SK-N-SH (cell line): ENCODE measurements at regions not wholly inside any gene's neighbourhood (a gene's known extent, or its start where the extent isn't known, plus 50 kb on each side); places are given as distances from the start of the nearest gene placed in this dataset.

Experiments
- CTCF ChIA-PET: fragments of 300-600, 350-600 bp; formaldehyde crosslinking; extraction: SDS; loops from one replicate; lab custom pipeline; 2021; lab: Yijun Ruan, JAX
- POLR2A ChIA-PET: fragments of 350-600 bp; sonication (Branson Sonifier 250); formaldehyde crosslinking; extraction: SDS; loops from one replicate; lab custom pipeline; 2020; ENCODE audit warnings: antibody characterized with exemption, inconsistent platforms; lab: Yijun Ruan, JAX
- DNase-seq: peaks from one replicate; pipeline ENCODE4 v3.0.0; 2012
- H2AFZ ChIP-seq: fragments of 200-600 bp; sonication (generic); 2 replicates; pipeline ENCODE4 v1.8.1; 2016; ENCODE audit warnings: antibody characterized with exemption, mild to moderate bottlenecking, low read depth
- H3F3A ChIP-seq: fragments of 200-600 bp; sonication (generic); replicated peaks from 2 replicates; pipeline ENCODE3; 2016; ENCODE audit warnings: antibody characterized with exemption, mild to moderate bottlenecking; ENCODE audit not compliant: insufficient read depth
- H3K27ac ChIP-seq, 2 experiments: fragments of 200-500 bp in 1 of 2; fragments of 200-600 bp in 1 of 2; sonication (Bioruptor generic) in 1 of 2; sonication (generic), shearing (Covaris generic) in 1 of 2; 2 replicates each; pipeline versions ENCODE4 v1.5.1 to v1.6.1; 2014 to 2016; ENCODE audit warnings: low read depth in 2 of 2, inconsistent platforms in 1 of 2, low read length in 1 of 2, mild to moderate bottlenecking in 1 of 2, mixed read lengths in 1 of 2
- H3K27me3 ChIP-seq: fragments of 200-600 bp; sonication (generic), shearing (Covaris generic); 2 replicates; pipeline ENCODE4 v1.6.1; 2016; ENCODE audit warnings: mixed run types; ENCODE audit not compliant: insufficient read depth
- H3K36me3 ChIP-seq, 2 experiments: fragments of 200-500 bp in 1 of 2; fragments of 200-600 bp in 1 of 2; sonication (Bioruptor generic) in 1 of 2; sonication (generic) in 1 of 2; replicated peaks in 1 of 2; 2 replicates each; pipeline versions ENCODE3 to v1.5.1; 2014 to 2016; ENCODE audit warnings: low read length in 1 of 2, mild to moderate bottlenecking in 1 of 2; ENCODE audit not compliant: insufficient read depth in 2 of 2, control insufficient read depth in 1 of 2
- H3K4me1 ChIP-seq, 2 experiments: fragments of 200-500 bp in 1 of 2; fragments of 200-600 bp in 1 of 2; sonication (Bioruptor generic) in 1 of 2; sonication (generic), shearing (Covaris generic) in 1 of 2; 2 replicates each; pipeline versions ENCODE4 v1.5.1 to v1.6.1; 2014 to 2016; ENCODE audit warnings: low read depth in 1 of 2, low read length in 1 of 2, mixed run types in 1 of 2; ENCODE audit not compliant: insufficient read depth in 2 of 2, control insufficient read depth in 1 of 2
- H3K4me2 ChIP-seq: fragments of 200-600 bp; sonication (generic), shearing (Covaris generic); 2 replicates; pipeline ENCODE4 v1.6.1; 2017; ENCODE audit warnings: mixed run types
- H3K4me3 ChIP-seq, 2 experiments: fragments of 200-500 bp in 1 of 2; fragments of 200-600 bp in 1 of 2; sonication (Bioruptor generic) in 1 of 2; sonication (generic), shearing (Covaris generic) in 1 of 2; 2 replicates each; pipeline versions ENCODE4 v1.5.1 to v1.8.1; 2014 to 2016; ENCODE audit warnings: low read depth in 2 of 2, inconsistent platforms in 1 of 2, low read length in 1 of 2, mild to moderate bottlenecking in 1 of 2, mixed read lengths in 1 of 2, moderate library complexity in 1 of 2
- H3K79me2 ChIP-seq: fragments of 200-600 bp; sonication (generic); 2 replicates; pipeline ENCODE4 v1.8.1; 2017; ENCODE audit warnings: mild to moderate bottlenecking; ENCODE audit not compliant: insufficient read depth
- H3K9ac ChIP-seq: fragments of 200-600 bp; sonication (generic); 2 replicates; pipeline ENCODE4 v1.6.1; 2017; ENCODE audit warnings: mixed run types
- H3K9me2 ChIP-seq: fragments of 200-600 bp; sonication (generic); 2 replicates; pipeline ENCODE4 v1.6.1; 2017; ENCODE audit warnings: mixed run types
- H3K9me3 ChIP-seq: fragments of 200-600 bp; sonication (generic); 2 replicates; pipeline ENCODE4 v1.6.1; 2017; ENCODE audit warnings: mixed run types, mild to moderate bottlenecking, moderate library complexity
- H4K20me1 ChIP-seq: fragments of 200-600 bp; sonication (generic); 2 replicates; pipeline ENCODE4 v1.6.1; 2017; ENCODE audit warnings: mild to moderate bottlenecking, mixed run types; ENCODE audit not compliant: insufficient read depth
- CHD2 ChIP-seq: fragments of 150-350 bp; IDR thresholded peaks from 2 replicates; pipeline ENCODE4 v1.6.1; 2018; ENCODE audit warnings: low read length; ENCODE audit not compliant: partially characterized antibody
- EZH2phosphoT487 ChIP-seq: fragments of 200-600 bp; sonication (generic); IDR thresholded peaks from 2 replicates; pipeline ENCODE4 v1.6.1; 2017; ENCODE audit warnings: low read depth, mixed run types, mild to moderate bottlenecking, antibody characterized with exemption, moderate library complexity, borderline replicate concordance
- FOXJ3 ChIP-seq: sonication (generic); formaldehyde crosslinking; IDR thresholded peaks from 2 replicates; pipeline ENCODE4 v1.5.1; 2020; ENCODE audit warnings: mild to moderate bottlenecking, missing genetic modification reagents
- FOXM1 ChIP-seq: IDR thresholded peaks from 2 replicates; pipeline ENCODE4 v1.4.0; 2012; ENCODE audit warnings: low read depth, mild to moderate bottlenecking
- GABPA ChIP-seq: IDR thresholded peaks from 2 replicates; pipeline ENCODE4 v1.4.0; 2012; ENCODE audit warnings: low read depth, mild to moderate bottlenecking
- GATA2 ChIP-seq: sonication (generic); formaldehyde crosslinking; IDR thresholded peaks from 2 replicates; pipeline ENCODE4 v1.5.0; 2020; ENCODE audit warnings: mild to moderate bottlenecking, missing genetic modification reagents
- MEF2A ChIP-seq: IDR thresholded peaks from 2 replicates; pipeline ENCODE4 v1.4.0; 2012; ENCODE audit warnings: low read depth, borderline replicate concordance
- MXI1 ChIP-seq: IDR thresholded peaks from 2 replicates; pipeline ENCODE4 v1.6.1; 2012; ENCODE audit warnings: mild to moderate bottlenecking, low read depth, low read length, improper control_type of control experiment
- NFIC ChIP-seq: IDR thresholded peaks from 2 replicates; pipeline ENCODE4 v1.4.0; 2012; ENCODE audit warnings: borderline replicate concordance
- POLR2AphosphoS5 ChIP-seq: IDR thresholded peaks from 2 replicates; pipeline ENCODE4 v1.6.1; 2012; ENCODE audit warnings: low read depth, low read length
- RAD21 ChIP-seq: IDR thresholded peaks from 2 replicates; pipeline ENCODE4 v1.6.1; 2012; ENCODE audit warnings: mild to moderate bottlenecking, low read length
- RCOR1 ChIP-seq: fragments of 150-350 bp; IDR thresholded peaks from 2 replicates; pipeline ENCODE4 v1.6.1; 2017; ENCODE audit warnings: antibody characterized with exemption, low read length
- RFX5 ChIP-seq: IDR thresholded peaks from 2 replicates; pipeline ENCODE4 v1.6.1; 2012; ENCODE audit warnings: mild to moderate bottlenecking, improper control_type of control experiment, low read length
- RXRA ChIP-seq: IDR thresholded peaks from 2 replicates; pipeline ENCODE4 v1.4.0; 2012; ENCODE audit warnings: low read depth, mild to moderate bottlenecking, borderline replicate concordance
- SIN3A ChIP-seq: IDR thresholded peaks from 2 replicates; pipeline ENCODE4 v1.6.1; 2012; ENCODE audit warnings: low read depth, mild to moderate bottlenecking, low read length, moderate library complexity, borderline replicate concordance
- SMC3 ChIP-seq: IDR thresholded peaks from 2 replicates; pipeline ENCODE4 v1.6.1; 2012; ENCODE audit warnings: low read depth, low read length, improper control_type of control experiment
- TAF1 ChIP-seq: IDR thresholded peaks from 2 replicates; pipeline ENCODE4 v1.6.1; 2012; ENCODE audit warnings: low read depth, mild to moderate bottlenecking, low read length, moderate library complexity, borderline replicate concordance
- TCF12 ChIP-seq: IDR thresholded peaks from 2 replicates; pipeline ENCODE4 v1.4.0; 2012
- USF1 ChIP-seq: IDR thresholded peaks from 2 replicates; pipeline ENCODE4 v1.4.0; 2012; ENCODE audit warnings: low read depth, borderline replicate concordance
- YY1 ChIP-seq: IDR thresholded peaks from 2 replicates; pipeline ENCODE4 v1.4.0; 2012; ENCODE audit warnings: low read depth, mild to moderate bottlenecking
- WGBS: methylation state at CpG from one replicate; pipeline ENCODE4 v1.1.6; 2017; ENCODE audit warnings: low lambda C conversion rate; 5-methylcytosine and 5-hydroxymethylcytosine counted together
- TF ChIP-seq, protein P1 (sequence below): IDR thresholded peaks from 2 replicates; pipeline ENCODE4 v1.4.0; 2012; ENCODE audit warnings: low read depth

GRCh38 chr1:194705123-194705854 lies 1518.9 kb upstream of the B3GALT2 start:
- no peak for DNase-seq
- Histone ChIP-seq H3K27me3 (no peaks in the 10 kb centered on the region), H3K4me3 (no peak overlapping the region; a peak in 2 of 4 replicates), H3K9me2 (no peaks in the 10 kb centered on the region), H3K9ac (no peak overlapping the region), H3K4me2 (no peak overlapping the region), H3F3A (no peaks in the 10 kb centered on the region), H3K4me1 (no peaks in the 10 kb centered on the region; a peak in 1 of 4 replicates), H4K20me1 (no peaks in the 10 kb centered on the region), H3K9me3 (no peaks in the 10 kb centered on the region)
- CTCF ChIA-PET: no interaction called here
- POLR2A ChIA-PET: no interaction called here
- 16% methylated on average over 3 of the region's 3 CpGs for WGBS
- TF ChIP-seq SMC3 (no peak), USF1 (no peak), MEF2A (no peak), SIN3A (no peak), YY1 (no peak), GABPA (no peak), FOXJ3 (CRISPR knock-in tag) (no peak), MXI1 (no peak)
- TF ChIP-seq, all 33 proteins: peak for 0
- Histone ChIP-seq H3K27ac (peak overlapping the region in 1 of 2 experiments; percentile 43; a peak in 1 of 4 replicates), H3K36me3 (no peaks in the 10 kb centered on the region), H2AFZ (0 out of 2 replicates have a peak overlapping the region, but pooled peaks have one; percentile 43), H3K79me2 (no peaks in the 10 kb centered on the region)

- Histone ChIP-seq H3K9me3 (no peaks in the 10 kb centered on the region), H4K20me1 (no peaks in the 10 kb centered on the region), H3K4me2 (no peak overlapping the region), H3K79me2 (no peaks in the 10 kb centered on the region), H3K9ac (no peak overlapping the region), H3K36me3 (no peaks in the 10 kb centered on the region), H3F3A (no peaks in the 10 kb centered on the region), H3K27me3 (no peaks in the 10 kb centered on the region), H3K9me2 (peaks cover 4% of the 10 kb centered on the region; the same call in 1 of the 2 replicates), H3K4me1 (peaks cover 0 to 3% of the 10 kb centered on the region in 2 experiments; a peak in 1 of 4 replicates), H3K4me3 (no peak overlapping the region), H3K27ac (peak overlapping the region in 1 of 2 experiments; percentile 39; a peak in 1 of 4 replicates), H2AFZ (peak overlapping the region; percentile 12; the same call in 1 of the 2 replicates)
- POLR2A ChIA-PET: no interaction called here
- no peak for TF ChIP-seq TCF12
- TF ChIP-seq YY1: no peak
- peak; percentile 18; the same call in 1 of the 2 replicates for TF ChIP-seq RAD21
- 15% methylated on average over 7 of the region's 7 CpGs for WGBS
- CTCF ChIA-PET: no interaction called here
- peak; percentile 11 for DNase-seq
Measured at GRCh38 chr1:194698908-194699318, 1512.5 kb upstream of the B3GALT2 start.

GRCh38 chr1:194693244-194693643 lies 1506.8 kb upstream of the B3GALT2 start:
- H3K4me2 ChIP-seq: no peak overlapping the region
- TF ChIP-seq SIN3A: no peak
- TF ChIP-seq EZH2phosphoT487: no peak
- no peak for TF ChIP-seq GATA2
- TF ChIP-seq USF1: no peak
- TF ChIP-seq, protein P1, sequence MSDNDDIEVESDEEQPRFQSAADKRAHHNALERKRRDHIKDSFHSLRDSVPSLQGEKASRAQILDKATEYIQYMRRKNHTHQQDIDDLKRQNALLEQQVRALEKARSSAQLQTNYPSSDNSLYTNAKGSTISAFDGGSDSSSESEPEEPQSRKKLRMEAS: no peak
- TF ChIP-seq MEF2A: no peak
- no peak for TF ChIP-seq TAF1
- no peak for TF ChIP-seq CHD2
- no peak for TF ChIP-seq NFIC
- no peak for TF ChIP-seq FOXM1
- TF ChIP-seq RCOR1: no peak
- TF ChIP-seq YY1: no peak
- TF ChIP-seq POLR2AphosphoS5: no peak
- no peak for TF ChIP-seq RFX5
- no peak for TF ChIP-seq RXRA
- TF ChIP-seq TCF12: no peak

More at GRCh38 chr1:194693244-194693643, 1506.8 kb upstream of the B3GALT2 start:
- no peaks in the 10 kb centered on the region for H3F3A ChIP-seq
- no peak overlapping the region for H3K27ac ChIP-seq
- no peak for DNase-seq
- no peaks in the 10 kb centered on the region for H3K9me3 ChIP-seq
- no peaks in the 10 kb centered on the region for H4K20me1 ChIP-seq
- CTCF ChIA-PET: no interaction called here
- POLR2A ChIA-PET: no interaction called here
- peaks cover 4% of the 10 kb centered on the region; the same call in 1 of the 2 replicates for H3K9me2 ChIP-seq
- H3K79me2 ChIP-seq: no peaks in the 10 kb centered on the region
- H3K9ac ChIP-seq: no peak overlapping the region
- 10% methylated on average over 2 of the region's 2 CpGs for WGBS
- H3K4me1 ChIP-seq: no peaks in the 10 kb centered on the region; a peak in 1 of 4 replicates
- H3K36me3 ChIP-seq: no peaks in the 10 kb centered on the region
- H3K4me3 ChIP-seq: no peak overlapping the region
- no peak overlapping the region for H2AFZ ChIP-seq
- H3K27me3 ChIP-seq: no peaks in the 10 kb centered on the region
